GM12873 (cell line): ENCODE measurements at regions not wholly inside any gene's neighbourhood (a gene's known extent, or its start where the extent isn't known, plus 50 kb on each side); places are given as distances from the start of the nearest gene placed in this dataset.

Experiments used
- CTCF ChIP-seq: IDR thresholded peaks from 2 replicates; pipeline ENCODE4 v1.5.1; 2012; ENCODE audit warnings: low read depth, mild to moderate bottlenecking, moderate library complexity, low read length, control low read depth; ENCODE audit not compliant: insufficient read depth; ENCODE audit errors: missing control alignments

GRCh38 chr15:26097216-26097615 is 234.1 kb upstream of the ATP10A start:
- TF ChIP-seq CTCF, result no peak

DNA sequence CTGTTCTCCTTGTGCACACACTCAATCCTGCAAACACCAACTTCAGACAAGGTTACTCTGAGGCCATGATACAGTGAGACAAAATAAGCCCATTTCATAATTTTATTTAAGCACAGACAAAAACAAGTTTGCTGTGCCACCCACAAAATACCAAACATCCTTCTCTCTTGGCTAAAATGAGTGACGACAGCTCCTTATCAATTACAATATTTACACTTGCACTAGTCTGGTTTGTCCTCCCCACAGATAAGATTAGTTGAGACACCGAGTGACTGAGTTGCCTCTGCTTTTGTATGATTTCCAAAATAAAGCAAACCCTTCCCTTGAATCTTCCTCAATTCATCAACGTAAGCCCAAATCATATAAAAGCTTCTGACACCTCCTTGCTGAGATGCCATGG is 233.5 kb upstream of the ATP10A start:
- no peak for TF ChIP-seq CTCF

- no peak for TF ChIP-seq CTCF
Measured at GRCh38 chr15:26095710-26096330, 232.7 kb upstream of the ATP10A start.

- TF ChIP-seq CTCF, result no peak
Measured at GRCh38 chr15:26091184-26091583, 228.1 kb upstream of the ATP10A start.

GRCh38 chr15:26087881-26088280 is 224.8 kb upstream of the ATP10A start:
- TF ChIP-seq CTCF, result no peak

GRCh38 chr15:26087395-26087794 is 224.3 kb upstream of the ATP10A start:
- TF ChIP-seq CTCF, result no peak

DNA sequence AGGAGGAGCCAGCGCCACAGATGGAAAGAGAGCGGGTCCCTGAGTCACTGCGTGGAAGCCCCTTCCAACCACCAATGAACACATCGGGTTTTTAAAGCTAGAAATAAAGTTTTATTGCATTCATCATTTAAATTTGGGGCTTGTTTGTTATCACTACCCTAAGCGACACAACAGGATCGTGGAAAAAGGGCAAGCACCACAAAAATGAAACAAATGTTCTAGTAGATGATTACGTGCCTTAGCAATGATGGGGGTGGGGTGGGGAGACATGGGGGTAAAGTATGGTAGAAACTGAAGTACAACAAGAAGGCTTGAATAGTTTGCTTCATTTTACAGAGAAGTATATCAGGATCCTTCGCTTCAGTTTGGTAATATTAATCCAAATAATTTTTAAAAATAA is 221.6 kb upstream of the ATP10A start:
- TF ChIP-seq CTCF, result no peak
